ENCODE measurements at regions not wholly inside any gene's neighbourhood (a gene's known extent, or its start where the extent isn't known, plus 50 kb on each side); places are given as distances from the start of the nearest gene placed in this dataset.

DNA sequence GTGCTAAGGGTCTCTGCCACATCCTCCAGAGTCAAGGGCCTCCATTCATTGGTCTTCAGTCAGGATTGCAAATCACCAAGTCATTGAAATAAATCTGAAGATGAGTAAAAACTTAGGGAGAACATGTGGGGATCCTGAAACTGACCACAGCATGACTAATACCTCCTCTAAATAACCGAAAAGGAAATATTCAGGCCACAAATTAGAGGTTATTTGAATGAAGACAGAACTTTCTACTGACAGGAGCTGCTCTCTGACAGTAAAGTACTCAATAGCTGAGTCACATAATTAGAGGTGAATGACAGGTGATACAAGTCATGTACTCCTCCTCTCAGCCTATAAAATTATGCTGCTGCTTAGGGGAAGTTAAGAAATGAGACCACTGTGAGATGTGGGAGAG lies 240.2 kb upstream of the F9 start:
- DNase-seq (ENCODE audit: low read depth), result no peak

DNA sequence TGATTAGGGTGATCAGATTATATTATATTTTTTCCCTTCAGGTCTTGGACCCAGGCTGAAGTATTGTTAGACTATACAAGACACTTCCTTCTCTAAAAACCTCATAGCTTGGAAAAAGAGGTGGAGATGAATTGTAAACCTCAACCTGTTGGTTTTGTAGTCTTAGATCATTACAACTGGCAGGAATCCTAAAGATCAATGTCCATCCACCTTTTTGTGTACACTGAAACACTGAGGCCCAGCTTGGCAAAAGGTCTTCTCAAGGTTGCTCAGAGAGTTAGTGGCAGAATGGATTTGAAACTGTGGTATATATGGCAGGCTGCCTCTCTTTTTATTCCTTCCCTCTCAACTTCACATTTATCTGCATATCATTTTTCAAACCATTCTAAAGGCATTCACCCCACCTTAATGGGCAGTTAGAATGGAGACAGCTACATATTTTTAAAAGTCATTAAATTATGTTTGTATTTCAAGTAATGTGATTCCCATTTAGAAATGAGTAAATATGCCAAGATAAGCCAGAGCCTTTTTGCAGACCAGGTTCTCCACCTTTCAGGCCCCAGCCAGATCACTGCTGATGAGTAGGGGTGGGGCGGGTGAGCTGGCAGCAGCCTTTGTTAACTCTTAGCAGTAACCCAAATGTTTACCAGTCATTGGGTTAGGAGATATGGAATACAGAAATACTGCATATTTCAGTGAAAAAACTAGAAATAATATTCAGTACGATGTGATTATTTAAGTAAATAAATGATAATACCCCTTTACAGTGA lies 243.2 kb upstream of the F9 start:
- DNase-seq (ENCODE audit: low read depth), result no peak

DNA sequence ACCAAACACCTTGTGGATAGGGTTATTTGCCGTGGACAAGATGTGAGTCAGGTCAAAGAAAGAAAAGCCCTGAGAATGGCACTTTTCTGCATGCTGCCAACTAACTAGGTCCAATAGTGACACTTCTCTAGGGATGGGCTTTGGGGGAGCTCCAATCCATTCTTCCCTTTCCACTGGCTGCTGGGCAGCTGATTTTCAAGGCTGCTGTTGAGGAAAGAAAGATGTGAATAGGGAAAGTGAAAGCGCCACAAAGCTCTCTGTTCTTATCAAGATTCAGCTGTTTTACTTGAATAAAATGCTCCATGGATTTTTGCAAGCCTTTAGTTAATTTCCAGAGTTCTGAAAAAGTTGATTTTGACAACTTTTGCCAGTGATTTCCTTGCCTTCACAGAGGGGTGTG lies 244.2 kb upstream of the F9 start:
- DNase-seq (ENCODE audit: low read depth), result no peak

DNA sequence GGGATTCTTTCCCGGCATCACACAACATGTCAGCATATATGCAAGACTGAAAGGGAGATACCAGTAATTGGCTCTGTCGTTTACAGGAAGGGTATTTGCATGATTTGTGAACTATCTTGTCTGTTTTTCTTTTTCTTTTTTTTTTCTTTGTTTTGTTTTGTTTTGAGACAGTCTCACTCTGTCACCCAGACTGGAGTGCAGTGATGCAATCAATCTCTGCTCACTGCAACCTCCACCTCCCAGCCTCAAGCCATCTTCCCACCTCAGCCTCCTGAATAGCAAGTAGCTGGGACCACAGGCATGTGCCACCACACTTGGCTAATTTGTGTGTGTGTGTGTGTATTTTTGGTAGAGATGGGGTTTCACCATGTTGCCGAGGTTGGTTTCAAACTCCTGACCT lies 262.7 kb upstream of the F9 start:
- DNase-seq (ENCODE audit: low read depth), result no peak

DNA sequence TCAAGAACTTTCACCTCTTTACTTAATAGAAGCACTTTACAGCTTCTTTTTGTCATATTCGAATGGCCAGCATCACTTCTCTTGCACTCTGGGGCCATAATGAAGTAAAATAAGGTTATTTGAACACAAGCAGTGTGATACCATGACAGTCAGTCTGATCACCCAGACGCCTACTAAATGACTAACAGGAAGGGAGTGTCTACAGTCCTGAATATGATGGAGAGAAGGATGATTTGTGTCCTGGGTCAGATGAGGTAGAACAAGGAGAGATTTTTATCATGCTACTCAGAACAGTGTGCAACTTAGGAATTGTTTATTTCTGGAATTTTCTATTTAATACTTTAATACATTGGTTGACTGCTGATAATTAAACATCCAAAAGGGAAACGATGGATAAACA lies 284.2 kb upstream of the F9 start:
- DNase-seq (ENCODE audit: low read depth), result no peak

DNA sequence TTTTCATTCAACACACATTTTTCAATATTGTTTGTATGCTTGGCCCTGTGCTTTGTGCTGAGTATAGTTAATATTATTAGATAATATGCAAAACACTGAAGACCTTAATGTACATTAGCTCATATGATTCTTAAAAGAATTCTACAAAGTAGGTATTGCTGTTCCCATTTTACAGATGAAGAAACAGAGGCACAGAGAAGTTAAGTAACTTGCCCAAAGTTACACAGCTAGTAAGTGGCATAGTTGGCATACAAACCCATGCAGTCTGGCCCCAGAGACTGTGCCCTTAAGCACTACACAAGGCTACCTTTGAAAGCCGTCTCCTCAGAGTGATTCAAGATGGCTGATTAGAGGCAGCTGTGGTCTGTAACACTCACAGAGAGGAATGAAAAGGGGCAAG lies 293.4 kb upstream of the F9 start:
- no peak for DNase-seq (ENCODE audit: low read depth)

DNA sequence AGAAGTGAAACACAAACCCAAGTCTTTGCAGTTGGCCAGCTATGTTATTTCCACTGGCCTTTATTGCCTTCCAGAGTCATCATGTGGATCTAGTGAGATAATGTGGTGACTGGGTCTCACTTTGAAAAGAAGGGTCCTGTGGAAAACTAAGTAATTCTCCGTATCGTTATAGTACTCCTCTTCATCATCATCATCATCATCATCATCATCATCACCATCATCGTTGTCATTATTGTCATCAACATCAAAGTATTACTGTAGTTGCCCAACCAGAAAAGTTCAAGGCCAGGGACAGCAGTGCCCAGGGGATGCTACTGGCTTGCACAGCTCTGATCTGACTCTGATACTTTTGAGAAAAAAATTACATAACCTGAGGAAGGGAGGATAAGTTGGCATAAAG lies 295.6 kb upstream of the F9 start:
- DNase-seq (ENCODE audit: low read depth), result no peak

DNA sequence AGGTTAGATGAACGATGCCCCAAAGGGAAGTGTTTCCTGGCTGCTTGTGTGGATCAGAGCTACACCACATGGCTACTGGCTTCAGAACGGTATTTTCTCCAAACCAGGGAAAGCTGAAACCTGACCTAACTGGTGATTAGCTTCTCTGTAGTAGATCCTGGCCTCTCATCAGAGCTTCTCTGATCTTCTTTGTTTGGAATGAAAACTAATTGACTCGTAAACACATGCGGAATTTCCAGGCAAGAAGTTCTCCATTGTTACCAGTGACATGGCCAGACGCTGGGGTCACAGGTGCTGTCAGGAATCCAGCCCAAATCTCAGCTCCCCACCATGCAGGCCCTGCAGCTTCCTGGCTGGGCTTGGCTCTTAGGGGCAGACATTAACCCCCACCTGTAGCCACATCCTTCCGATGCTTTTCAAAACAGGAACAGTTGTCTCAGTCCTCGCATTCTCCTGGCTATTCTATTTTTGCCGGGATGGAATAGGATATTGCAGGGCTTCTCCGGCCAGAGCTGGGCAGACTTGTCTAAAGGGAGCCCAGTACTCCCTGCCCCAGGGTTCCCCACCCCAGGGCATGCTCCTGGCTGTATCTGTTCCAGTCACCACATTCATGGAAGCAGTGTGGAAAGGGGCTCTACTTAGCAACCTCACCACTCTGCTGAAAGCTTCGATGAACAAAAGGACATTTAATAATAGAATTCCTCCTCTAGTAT lies 305.4 kb upstream of the F9 start:
- DNase-seq (ENCODE audit: low read depth), result no peak

DNA sequence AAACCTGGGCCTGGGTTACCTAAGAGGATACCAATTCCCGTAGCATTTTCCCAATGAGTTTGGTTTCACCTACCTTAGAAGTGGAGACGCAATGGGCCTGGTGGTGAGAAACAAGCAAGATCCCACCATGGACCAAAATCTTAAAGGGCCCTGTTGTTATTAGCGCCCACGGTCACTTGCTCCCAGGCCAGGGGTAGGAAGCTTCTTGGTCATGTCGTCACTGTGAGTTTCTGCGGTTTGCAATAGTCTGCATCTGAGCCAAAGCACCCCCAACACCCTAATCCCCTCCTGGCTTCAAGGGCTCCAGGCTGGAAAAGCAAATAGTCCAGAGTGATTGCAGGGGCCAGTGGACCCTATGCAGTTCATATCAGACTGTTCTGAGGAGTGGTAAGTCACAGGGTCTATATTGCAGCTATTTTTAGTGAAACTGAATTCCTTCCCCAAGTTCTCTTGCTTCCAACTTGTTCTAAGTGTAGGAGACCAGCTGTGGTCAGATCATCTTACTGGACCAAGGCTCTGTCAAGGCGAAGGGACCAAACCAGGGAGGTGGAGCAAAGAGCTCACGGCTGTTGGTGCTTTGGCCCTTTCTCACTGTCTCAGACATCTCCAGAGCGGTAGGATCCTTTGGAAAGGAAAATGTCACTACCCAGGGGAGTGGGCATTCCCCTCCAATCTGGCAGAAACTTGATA lies 307.9 kb upstream of the F9 start:
- no peak for DNase-seq (ENCODE audit: low read depth)

DNA sequence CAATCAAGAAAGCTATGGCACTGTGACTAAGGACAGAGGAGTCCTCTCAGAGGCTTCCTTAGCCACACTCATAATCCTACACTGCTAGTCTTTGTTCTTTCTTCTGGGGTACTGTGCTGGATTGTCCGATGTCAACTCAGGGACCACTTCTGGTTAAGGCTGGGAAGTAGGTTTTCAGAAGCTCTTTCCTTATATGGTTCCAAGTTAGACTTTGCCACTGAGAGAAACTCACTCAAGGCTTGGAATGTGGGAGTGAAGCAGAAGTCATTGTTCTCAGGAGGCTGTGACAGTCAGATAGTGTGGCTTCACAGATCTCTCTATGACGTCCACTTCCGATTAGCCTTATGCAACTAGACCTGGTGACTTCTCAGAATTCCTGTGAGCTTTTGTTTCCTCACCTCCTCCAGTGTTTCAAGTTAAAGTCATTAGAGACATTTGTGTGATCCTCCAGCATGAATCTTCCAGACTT lies 317.3 kb upstream of the F9 start:
- DNase-seq (ENCODE audit: low read depth), result no peak

DNA sequence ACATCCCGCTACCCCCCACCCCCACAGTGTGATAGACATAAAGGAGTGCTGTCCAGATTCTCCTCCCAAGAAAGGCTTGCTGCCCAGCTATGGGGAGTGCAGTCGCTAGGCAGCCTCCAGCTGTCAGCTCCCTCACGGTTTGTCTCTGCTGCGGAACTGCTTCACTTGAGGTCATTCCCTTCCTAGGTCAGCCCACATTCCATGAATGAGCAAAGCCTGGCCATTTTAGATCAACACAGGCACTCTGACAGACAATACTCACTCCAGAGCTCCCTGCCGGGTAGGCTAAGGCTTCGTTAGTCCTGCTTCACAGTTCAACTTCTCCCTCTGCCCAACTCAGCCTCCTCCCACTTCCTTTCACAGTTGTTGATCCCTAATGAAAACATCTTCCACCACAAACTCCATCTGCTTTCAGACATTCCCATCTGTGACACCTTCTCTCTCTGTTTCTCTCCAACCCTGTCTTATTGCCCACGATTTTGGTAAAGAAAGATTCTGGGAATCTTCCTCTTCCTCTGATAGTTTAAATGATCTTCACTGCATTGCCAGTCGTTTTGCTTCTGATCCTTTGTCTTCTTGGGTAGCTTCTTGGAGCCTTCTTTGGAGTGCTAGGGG lies 318.9 kb upstream of the F9 start:
- DNase-seq (ENCODE audit: low read depth), result no peak

DNA sequence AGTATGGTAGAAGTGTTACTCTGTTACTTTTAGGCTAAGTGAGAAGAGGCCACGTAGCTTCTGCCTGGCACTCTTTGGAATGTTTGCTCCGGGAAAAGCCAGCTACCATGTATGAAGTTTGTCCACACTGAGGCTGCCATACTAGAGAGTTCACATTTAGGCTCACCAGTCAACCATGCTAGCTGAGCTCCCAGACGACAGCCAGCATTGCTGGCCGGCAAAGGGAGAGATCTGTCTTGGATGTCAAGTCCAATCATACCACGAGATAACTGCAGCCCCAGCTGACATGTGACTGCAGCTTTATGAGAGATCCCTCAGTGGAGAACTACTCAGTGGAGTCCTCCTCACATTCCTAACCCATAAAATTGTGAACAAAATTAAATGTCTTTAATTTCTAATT lies 321.2 kb upstream of the F9 start:
- no peak for DNase-seq (ENCODE audit: low read depth)

DNA sequence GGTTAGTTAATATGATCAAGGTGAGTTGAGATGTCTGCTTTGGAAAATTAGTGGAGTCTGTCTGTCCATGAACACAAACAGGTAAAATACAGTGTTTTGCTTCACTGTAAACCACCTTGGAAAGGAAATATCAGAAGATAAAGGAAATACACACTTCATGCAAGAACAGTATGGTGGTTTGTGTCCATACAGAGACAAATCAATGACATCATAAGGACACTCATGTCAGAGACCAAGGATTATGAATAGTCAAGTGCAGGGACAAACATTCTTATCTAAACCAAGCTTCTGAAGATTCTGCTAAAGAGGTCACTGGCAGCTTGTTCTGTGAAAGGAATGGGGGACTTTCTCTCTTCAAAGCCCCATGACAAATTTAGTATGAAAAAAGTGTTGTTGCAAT lies 322.9 kb upstream of the F9 start:
- no peak for DNase-seq (ENCODE audit: low read depth)

DNA sequence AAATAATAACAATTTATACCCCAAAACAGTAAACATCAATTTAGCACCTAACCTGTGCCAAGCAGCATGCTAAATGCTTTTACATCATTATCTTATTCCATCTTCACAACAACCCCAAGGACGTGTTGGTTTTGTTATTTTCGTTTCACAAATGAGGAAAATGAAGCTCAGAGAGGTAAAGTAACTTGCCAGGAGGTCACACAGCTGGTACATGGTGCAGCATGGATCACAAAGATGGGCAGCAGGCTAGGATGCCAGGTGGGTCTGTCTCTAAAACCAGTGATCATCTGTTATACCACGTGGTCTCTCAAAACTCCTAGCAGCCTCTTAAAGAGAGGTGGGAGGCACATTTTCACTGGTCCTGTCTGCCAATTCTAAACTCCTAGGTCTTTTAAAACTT lies 323.6 kb upstream of the F9 start:
- no peak for DNase-seq (ENCODE audit: low read depth)

DNA sequence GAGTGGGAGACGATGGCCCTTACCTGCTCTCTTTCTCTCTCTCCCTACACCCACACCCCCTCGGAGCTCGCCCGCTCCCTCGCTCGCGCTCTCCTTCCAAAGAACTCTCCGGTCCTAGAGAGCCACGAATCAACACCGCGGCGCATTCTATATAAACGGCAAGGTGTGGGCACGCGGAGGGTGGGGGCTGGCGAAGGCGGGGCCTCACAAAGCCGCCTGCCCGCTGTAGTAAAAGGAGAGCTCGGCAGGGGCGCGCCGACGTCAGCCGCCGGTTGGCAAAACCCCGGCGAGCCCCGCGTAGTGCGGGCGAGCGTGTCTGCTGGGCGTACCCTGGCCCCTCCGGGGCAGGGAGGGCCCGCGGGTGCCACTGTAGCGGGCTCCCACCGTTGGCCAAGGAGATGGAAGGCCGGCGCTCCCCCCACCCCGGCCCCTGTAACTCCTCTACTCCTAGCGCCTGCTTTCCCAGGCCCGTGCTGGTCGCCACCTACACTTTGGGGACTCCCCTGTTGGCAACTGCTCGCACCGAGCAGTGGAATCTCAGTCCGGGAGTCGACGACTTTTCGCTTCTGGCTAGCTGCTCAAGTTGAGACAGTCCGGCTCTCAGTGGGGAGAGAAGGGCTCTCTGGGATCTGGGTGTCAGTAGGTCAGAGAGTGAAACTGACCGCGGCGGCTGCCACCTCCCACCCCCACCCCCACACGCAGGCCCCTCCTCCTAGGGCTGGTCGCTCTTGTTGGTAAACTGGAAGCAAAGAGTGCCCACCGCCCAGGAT lies 325.5 kb upstream of the F9 start:
- no peak for DNase-seq (ENCODE audit: low read depth)

DNA sequence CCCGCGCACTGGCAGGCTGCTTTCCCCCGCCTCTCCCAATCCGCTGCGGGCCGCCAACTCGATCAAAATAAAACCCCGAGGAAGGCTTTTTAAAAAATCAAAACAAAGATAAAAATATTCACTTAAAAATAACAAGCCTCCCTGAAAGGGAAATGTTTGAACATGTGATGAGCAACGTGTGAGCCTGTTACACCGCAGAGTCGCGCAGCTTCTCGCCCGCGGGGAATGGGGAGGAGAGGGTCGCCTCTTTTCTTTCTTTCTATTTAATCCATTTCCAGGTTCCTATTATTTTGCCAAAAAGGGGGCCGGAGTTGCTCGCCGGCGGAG lies 326.0 kb upstream of the F9 start:
- no peak for DNase-seq (ENCODE audit: low read depth)

DNA sequence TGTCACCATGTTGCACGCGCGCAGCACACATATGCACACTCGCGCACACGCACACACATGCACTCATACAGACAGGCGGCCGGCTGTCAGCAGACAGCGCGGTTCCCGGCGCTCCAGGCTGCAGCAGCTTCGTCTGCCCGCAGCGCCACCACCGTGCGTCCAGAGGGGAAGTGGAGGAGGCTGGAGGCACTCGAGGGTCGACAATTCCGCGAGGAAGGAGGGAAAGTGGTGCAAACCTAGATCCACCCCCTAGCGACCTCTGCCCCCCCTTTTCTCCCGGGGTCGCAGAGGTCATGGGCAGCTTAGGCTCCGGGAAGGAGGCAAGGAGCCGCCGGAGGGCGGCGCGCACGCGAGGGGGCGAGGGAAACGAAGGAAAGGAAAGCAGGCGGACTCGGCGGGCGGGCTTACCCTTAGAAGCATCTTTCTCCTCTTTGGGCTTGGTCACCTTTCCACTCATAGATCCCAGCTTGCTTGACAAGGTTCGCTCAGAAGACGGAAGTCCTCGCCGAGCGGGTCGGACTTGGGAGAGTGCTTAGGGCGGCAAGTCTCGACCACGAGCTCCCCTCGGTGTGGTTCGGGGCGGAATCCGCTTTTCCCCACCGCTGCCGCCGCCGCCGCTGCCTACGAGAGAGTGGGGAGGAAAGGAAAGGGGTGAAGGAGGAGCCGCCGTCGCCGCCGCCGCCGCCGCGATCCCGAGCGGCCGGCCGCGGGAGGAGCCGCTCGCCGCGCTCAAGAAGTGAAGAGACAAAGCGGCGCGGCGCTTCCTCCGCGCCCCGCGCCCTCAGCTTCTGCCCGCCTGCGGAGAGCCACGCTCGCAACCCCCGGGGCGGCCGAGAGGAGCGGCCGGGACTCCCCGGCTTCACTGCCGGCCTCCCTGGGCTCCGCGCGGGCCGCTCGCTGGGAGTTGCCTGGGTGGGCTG lies 326.6 kb upstream of the F9 start:
- DNase-seq (ENCODE audit: low read depth), result no peak

DNA sequence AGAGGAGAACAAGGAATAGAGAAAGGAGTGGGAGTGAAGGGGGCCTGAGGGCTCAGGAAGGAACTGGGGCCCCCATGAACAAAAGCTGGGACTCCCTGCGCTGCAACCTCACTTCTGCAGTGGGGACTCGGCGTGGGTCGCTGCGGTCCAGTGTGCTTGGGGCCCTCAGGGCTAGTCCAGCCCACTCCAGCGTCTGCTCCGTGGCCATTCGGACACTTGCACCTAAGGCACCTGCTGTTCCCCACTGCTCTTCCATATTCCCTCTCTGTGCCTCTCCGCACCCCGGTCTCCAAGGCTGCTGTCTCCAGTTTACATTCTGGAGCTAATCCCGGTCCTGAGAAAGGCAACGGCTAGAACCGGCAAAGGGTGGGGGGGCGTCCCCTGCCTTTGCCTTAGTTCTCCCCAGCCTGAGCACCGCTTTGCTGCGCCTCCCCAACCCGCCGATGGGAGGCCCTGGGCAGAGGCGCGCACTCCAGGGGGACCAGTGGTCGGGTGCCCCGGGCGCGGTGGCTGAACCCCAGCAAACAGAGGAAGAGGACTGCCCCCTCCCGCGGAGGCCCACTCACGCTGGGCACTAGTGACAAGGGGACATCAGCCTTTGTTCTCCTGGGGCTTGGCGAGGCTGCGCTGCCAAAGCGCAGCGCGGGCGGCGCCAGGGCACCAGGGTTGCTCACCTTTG lies 327.7 kb upstream of the F9 start:
- DNase-seq (ENCODE audit: low read depth), result no peak

DNA sequence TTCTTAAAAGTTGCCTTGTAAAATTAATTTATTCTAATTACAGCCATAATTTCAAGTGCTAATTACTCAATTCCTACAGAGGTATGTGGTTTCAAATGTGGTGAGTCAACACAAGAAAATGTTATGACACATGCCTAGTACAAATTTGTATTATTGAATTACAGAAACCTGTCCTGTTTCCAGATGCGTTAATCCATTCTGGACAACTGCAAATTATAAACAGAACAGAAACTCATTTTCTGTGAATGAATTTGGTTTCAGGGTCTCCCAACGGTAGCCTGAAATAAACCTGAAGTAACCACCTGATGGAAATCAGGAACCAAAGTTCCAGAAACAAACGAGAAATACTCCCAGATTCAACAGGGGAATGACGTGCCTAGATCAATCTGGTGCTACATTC lies 328.6 kb upstream of the F9 start:
- no peak for DNase-seq (ENCODE audit: low read depth)

DNA sequence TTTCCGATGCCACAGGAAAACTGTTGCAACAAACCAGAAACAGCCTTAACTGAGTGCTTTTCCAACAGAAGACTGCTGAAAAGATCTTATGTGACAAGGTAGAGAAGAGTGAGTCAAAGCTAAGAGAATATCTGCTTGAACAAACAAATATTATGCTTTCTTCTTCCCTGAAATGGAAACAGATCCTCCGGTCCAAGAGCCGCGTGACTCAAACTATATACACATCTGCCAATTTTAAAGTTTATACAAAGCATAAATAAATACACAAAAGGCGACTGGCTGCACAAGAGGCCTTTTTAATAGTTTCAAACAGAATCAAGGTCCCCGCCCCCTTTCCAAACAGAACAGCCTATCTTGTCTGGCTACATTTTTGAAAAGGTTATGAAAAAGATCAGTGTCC lies 329.7 kb upstream of the F9 start:
- DNase-seq (ENCODE audit: low read depth), result no peak

DNA sequence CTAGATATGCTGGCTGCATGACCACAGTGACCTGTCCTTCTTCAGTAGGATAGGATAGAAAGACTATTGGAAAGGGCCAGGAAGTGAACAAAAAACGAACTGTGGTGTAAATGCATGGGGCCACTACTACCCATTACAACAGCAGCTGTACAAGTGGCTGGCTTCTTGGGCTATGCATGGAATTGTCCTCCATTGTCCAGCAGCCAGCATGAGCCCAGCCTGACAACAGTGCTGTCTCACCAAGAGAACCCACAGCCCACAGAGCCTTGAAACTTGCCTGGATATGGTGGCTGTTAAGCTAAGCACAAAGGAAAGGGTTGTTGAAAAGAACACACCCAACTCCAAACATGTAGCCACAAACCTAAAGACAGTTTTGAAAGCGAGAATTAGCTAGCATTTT lies 330.2 kb upstream of the F9 start:
- no peak for DNase-seq (ENCODE audit: low read depth)
